ENCODE measurements at regions not wholly inside any gene's neighbourhood (a gene's known extent, or its start where the extent isn't known, plus 50 kb on each side); places are given as distances from the start of the nearest gene placed in this dataset.

DNA sequence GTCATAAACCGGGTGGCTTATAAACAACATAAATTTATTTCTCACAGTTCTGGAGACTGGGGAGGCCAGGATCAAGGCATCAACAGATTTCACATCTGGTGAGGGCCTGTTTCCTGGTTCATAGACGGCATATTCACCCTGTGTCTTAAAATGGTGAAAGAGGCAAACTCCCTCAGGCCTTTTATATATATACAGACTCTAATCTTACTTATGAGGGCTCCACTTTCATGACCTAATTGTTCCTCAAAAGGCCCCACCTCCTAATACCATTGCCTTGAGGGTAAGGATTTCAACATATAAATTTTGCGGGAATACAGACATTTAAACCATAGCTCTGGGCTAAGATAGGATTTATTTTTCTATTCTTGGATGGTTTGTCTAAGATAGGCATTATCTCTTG is 187.2 kb downstream of the PPP1R3A start:
- TF ChIP-seq POLR2A (IDR thresholded peaks at IDR 0.05), result no peak
- TF ChIP-seq, protein P1, sequence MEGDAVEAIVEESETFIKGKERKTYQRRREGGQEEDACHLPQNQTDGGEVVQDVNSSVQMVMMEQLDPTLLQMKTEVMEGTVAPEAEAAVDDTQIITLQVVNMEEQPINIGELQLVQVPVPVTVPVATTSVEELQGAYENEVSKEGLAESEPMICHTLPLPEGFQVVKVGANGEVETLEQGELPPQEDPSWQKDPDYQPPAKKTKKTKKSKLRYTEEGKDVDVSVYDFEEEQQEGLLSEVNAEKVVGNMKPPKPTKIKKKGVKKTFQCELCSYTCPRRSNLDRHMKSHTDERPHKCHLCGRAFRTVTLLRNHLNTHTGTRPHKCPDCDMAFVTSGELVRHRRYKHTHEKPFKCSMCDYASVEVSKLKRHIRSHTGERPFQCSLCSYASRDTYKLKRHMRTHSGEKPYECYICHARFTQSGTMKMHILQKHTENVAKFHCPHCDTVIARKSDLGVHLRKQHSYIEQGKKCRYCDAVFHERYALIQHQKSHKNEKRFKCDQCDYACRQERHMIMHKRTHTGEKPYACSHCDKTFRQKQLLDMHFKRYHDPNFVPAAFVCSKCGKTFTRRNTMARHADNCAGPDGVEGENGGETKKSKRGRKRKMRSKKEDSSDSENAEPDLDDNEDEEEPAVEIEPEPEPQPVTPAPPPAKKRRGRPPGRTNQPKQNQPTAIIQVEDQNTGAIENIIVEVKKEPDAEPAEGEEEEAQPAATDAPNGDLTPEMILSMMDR (IDR thresholded peaks at IDR 0.05), result no peak

Data from transverse colon (tissue), 3 donors.